Esophagus squamous epithelium (tissue), 4 donors: ENCODE measurements at regions not wholly inside any gene's neighbourhood (a gene's known extent, or its start where the extent isn't known, plus 50 kb on each side); places are given as distances from the start of the nearest gene placed in this dataset.
"Not testable (repeated sequence)": the region's sequence is repeated elsewhere in the genome, so short reads cannot be mapped to it uniquely, and the experiment has no call there.

Experiments used
- CTCF ChIP-seq, 6 experiments: fragments of 450-650 bp in 4 of 6; fragments of 200-600 bp in 2 of 6; sonication (generic) in 2 of 6; IDR thresholded peaks; one replicate each; pipeline ENCODE4 v1.5.1; 2016 to 2019; ENCODE audit warnings: antibody characterized with exemption in 6 of 6, mild to moderate bottlenecking in 4 of 6, moderate library complexity in 4 of 6
- POLR2A ChIP-seq, 4 donors: fragments of 450-650 bp; IDR thresholded peaks; one replicate each; pipeline ENCODE4 v1.6.1; 2017; ENCODE audit warnings: antibody characterized with exemption in 4 of 4, mild to moderate bottlenecking in 4 of 4, moderate library complexity in 3 of 4

- not testable (repeated sequence) for TF ChIP-seq CTCF, POLR2A (IDR thresholded peaks at IDR 0.05)
Observed at GRCh38 chr4:118442115-118442837, 89.5 kb upstream of the PRSS12 start.
